ENCODE measurements at regions not wholly inside any gene's neighbourhood (a gene's known extent, or its start where the extent isn't known, plus 50 kb on each side); places are given as distances from the start of the nearest gene placed in this dataset.

DNA sequence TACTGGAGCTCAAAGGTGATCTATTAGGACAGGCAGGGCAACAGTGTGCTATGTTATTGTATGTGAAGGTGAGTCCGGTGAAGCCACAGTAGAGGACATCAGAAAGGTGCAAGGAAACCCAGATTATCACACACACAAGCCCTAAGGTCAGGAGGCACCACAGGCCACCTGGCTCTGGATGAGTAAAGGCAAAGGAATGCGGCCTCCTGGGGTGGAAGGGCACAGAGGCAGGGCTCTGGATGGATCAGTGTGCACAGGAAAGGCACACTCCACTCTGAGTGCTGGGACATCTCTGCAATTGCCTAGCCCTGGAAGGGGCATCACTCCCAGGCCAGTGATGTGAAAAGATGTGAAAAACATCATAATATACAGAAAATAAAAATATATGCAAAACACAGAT, 683.5 kb downstream of the TRIML1 start:
- no peak for TF ChIP-seq POLR2AphosphoS2 (conservative IDR thresholded peaks at IDR 0.05; ENCODE audit: low read length)
- TF ChIP-seq FOSL2 (IDR thresholded peaks at IDR 0.05) = no peak
- no peak for TF ChIP-seq FOSL2 (CRISPR knock-in tag; IDR thresholded peaks at IDR 0.05)
- TF ChIP-seq, protein P1, sequence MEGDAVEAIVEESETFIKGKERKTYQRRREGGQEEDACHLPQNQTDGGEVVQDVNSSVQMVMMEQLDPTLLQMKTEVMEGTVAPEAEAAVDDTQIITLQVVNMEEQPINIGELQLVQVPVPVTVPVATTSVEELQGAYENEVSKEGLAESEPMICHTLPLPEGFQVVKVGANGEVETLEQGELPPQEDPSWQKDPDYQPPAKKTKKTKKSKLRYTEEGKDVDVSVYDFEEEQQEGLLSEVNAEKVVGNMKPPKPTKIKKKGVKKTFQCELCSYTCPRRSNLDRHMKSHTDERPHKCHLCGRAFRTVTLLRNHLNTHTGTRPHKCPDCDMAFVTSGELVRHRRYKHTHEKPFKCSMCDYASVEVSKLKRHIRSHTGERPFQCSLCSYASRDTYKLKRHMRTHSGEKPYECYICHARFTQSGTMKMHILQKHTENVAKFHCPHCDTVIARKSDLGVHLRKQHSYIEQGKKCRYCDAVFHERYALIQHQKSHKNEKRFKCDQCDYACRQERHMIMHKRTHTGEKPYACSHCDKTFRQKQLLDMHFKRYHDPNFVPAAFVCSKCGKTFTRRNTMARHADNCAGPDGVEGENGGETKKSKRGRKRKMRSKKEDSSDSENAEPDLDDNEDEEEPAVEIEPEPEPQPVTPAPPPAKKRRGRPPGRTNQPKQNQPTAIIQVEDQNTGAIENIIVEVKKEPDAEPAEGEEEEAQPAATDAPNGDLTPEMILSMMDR (IDR thresholded peaks at IDR 0.05) = no peak
- no peak for TF ChIP-seq RFX5 (IDR thresholded peaks at IDR 0.05)
- TF ChIP-seq JUNB (IDR thresholded peaks at IDR 0.05) = no peak
- no peak for TF ChIP-seq ESRRA (IDR thresholded peaks at IDR 0.05; ENCODE audit: borderline replicate concordance, low read length)

Data from A549 (cell line).